SU-DHL-6 (cell line): ENCODE measurements at regions not wholly inside any gene's neighbourhood (a gene's known extent, or its start where the extent isn't known, plus 50 kb on each side); places are given as distances from the start of the nearest gene placed in this dataset.

Experiments
- H2AFZ ChIP-seq: fragments of 200-600 bp; sonication (generic); 2 replicates; pipeline ENCODE4 v1.6.1; 2014; ENCODE audit warnings: low read depth, mild to moderate bottlenecking, moderate library complexity, mixed read lengths, antibody characterized with exemption, low read length; ENCODE audit not compliant: severe bottlenecking
- H3F3A ChIP-seq: fragments of 200-600 bp; shearing (Covaris generic); 2 replicates; pipeline ENCODE4 v1.6.0; 2016; ENCODE audit warnings: antibody characterized with exemption, mild to moderate bottlenecking; ENCODE audit not compliant: insufficient read depth
- H3K27ac ChIP-seq: fragments of 200-600 bp; sonication (generic); 2 replicates; pipeline ENCODE4 v1.5.1; 2016; ENCODE audit warnings: low read depth, mild to moderate bottlenecking, low read length, moderate library complexity, mixed read lengths
- H3K27me3 ChIP-seq: fragments of 200-600 bp; sonication (generic), shearing (Covaris generic); 2 replicates; pipeline ENCODE4 v1.6.0; 2014; ENCODE audit warnings: mild to moderate bottlenecking, low read length
- H3K36me3 ChIP-seq: fragments of 200-600 bp; sonication (generic); 2 replicates; pipeline ENCODE4 v1.6.1; 2014; ENCODE audit warnings: mild to moderate bottlenecking, low read length, mixed read lengths
- H3K4me2 ChIP-seq: fragments of 300-600, 200-600 bp; shearing (Covaris generic), sonication (generic); 2 replicates; pipeline ENCODE4 v1.6.0; 2014; ENCODE audit warnings: low read length, low read depth, mild to moderate bottlenecking; ENCODE audit not compliant: poor library complexity, severe bottlenecking
- H3K4me3 ChIP-seq: fragments of 200-600 bp; sonication (generic); 2 replicates; pipeline ENCODE4 v1.5.1; 2014; ENCODE audit warnings: antibody characterized with exemption, low read length, mild to moderate bottlenecking, mixed read lengths; ENCODE audit not compliant: insufficient read depth, poor library complexity, severe bottlenecking
- H3K79me2 ChIP-seq: fragments of 200-600 bp; sonication (generic); 2 replicates; pipeline ENCODE4 v1.6.1; 2014; ENCODE audit warnings: mild to moderate bottlenecking, low read length, moderate library complexity; ENCODE audit not compliant: insufficient read depth
- H3K9ac ChIP-seq: fragments of 200-600 bp; sonication (generic); 2 replicates; pipeline ENCODE4 v1.7.0; 2014; ENCODE audit warnings: mild to moderate bottlenecking, low read length
- H3K9me2 ChIP-seq: fragments of 200-600 bp; sonication (generic); replicated peaks from 2 replicates; pipeline ENCODE4 v1.6.1; 2014; ENCODE audit warnings: low read length; ENCODE audit not compliant: insufficient read depth
- H3K9me3 ChIP-seq: fragments of 200-600 bp; sonication (generic); 2 replicates; pipeline ENCODE4 v1.6.1; 2014; ENCODE audit warnings: low read length, mixed read lengths; ENCODE audit not compliant: insufficient read depth
- H4K20me1 ChIP-seq: fragments of 200-600 bp; sonication (generic); 2 replicates; pipeline ENCODE4 v1.6.1; 2014; ENCODE audit warnings: low read depth, mild to moderate bottlenecking, antibody characterized with exemption, low read length, moderate library complexity, mixed read lengths
- CTCF ChIP-seq: fragments of 200-600 bp; sonication (generic); IDR thresholded peaks from one replicate; pipeline ENCODE4 v1.5.1; 2017; ENCODE audit warnings: antibody characterized with exemption, mild to moderate bottlenecking, low read length, moderate library complexity; ENCODE audit not compliant: insufficient read depth, poor library complexity, severe bottlenecking
- EZH2phosphoT487 ChIP-seq: fragments of 200-600 bp; sonication (generic), shearing (Covaris generic); conservative IDR thresholded peaks from 2 replicates; pipeline ENCODE4 v1.6.1; 2018; ENCODE audit warnings: mild to moderate bottlenecking, antibody characterized with exemption, low read length, moderate library complexity, mixed read lengths

GRCh38 chr4:125719987-125720386, 405.2 kb downstream of the FAT4 start:
- no peaks in the 10 kb centered on the region for H3K9me2 ChIP-seq
- no peak overlapping the region for H2AFZ ChIP-seq
- no peak overlapping the region for H3K4me3 ChIP-seq
- no peaks in the 10 kb centered on the region for H3K79me2 ChIP-seq
- no peaks in the 10 kb centered on the region for H3F3A ChIP-seq
- TF ChIP-seq CTCF, result no peak
- TF ChIP-seq EZH2phosphoT487, result no peak
- H3K4me2 ChIP-seq, result no peak overlapping the region
- no peak overlapping the region for H3K27ac ChIP-seq
- no peak overlapping the region for H3K9ac ChIP-seq
- no peaks in the 10 kb centered on the region for H3K9me3 ChIP-seq
- H3K36me3 ChIP-seq, result no peaks in the 10 kb centered on the region
- H3K27me3 ChIP-seq, result no peaks in the 10 kb centered on the region
- H4K20me1 ChIP-seq, result no peaks in the 10 kb centered on the region

GRCh38 chr4:125722009-125722408, 407.3 kb downstream of the FAT4 start:
- no peak overlapping the region for H3K4me3 ChIP-seq
- H3K9ac ChIP-seq, result no peak overlapping the region
- no peaks in the 10 kb centered on the region for H3K36me3 ChIP-seq
- no peaks in the 10 kb centered on the region for H3K9me3 ChIP-seq
- no peak overlapping the region for H3K27ac ChIP-seq
- no peak overlapping the region for H2AFZ ChIP-seq
- no peaks in the 10 kb centered on the region for H3F3A ChIP-seq
- H3K79me2 ChIP-seq, result no peaks in the 10 kb centered on the region
- TF ChIP-seq CTCF (no peak), EZH2phosphoT487 (no peak)
- no peaks in the 10 kb centered on the region for H3K9me2 ChIP-seq
- H4K20me1 ChIP-seq, result no peaks in the 10 kb centered on the region
- H3K4me2 ChIP-seq, result no peak overlapping the region
- no peaks in the 10 kb centered on the region for H3K27me3 ChIP-seq

- H3K4me2 ChIP-seq, result no peak overlapping the region
- H3K9ac ChIP-seq, result no peak overlapping the region
- H3F3A ChIP-seq, result no peaks in the 10 kb centered on the region
- H3K27me3 ChIP-seq, result no peaks in the 10 kb centered on the region
- TF ChIP-seq CTCF (no peak), EZH2phosphoT487 (no peak)
- H2AFZ ChIP-seq, result no peak overlapping the region
- no peak overlapping the region for H3K27ac ChIP-seq
- no peak overlapping the region for H3K4me3 ChIP-seq
- H3K9me3 ChIP-seq, result no peaks in the 10 kb centered on the region
- no peaks in the 10 kb centered on the region for H3K79me2 ChIP-seq
- H4K20me1 ChIP-seq, result no peaks in the 10 kb centered on the region
- no peaks in the 10 kb centered on the region for H3K9me2 ChIP-seq
- H3K36me3 ChIP-seq, result no peaks in the 10 kb centered on the region
Observed at GRCh38 chr4:125725957-125726525, 411.3 kb downstream of the FAT4 start.

GRCh38 chr4:125727931-125728330, 413.2 kb downstream of the FAT4 start:
- no peaks in the 10 kb centered on the region for H3F3A ChIP-seq
- no peaks in the 10 kb centered on the region for H3K36me3 ChIP-seq
- no peaks in the 10 kb centered on the region for H3K9me3 ChIP-seq
- H3K27ac ChIP-seq, result no peak overlapping the region
- H3K9me2 ChIP-seq, result no peaks in the 10 kb centered on the region
- no peaks in the 10 kb centered on the region for H3K79me2 ChIP-seq
- no peaks in the 10 kb centered on the region for H3K27me3 ChIP-seq
- no peak for TF ChIP-seq CTCF
- H3K4me3 ChIP-seq, result no peak overlapping the region
- H3K9ac ChIP-seq, result no peak overlapping the region
- no peak overlapping the region for H2AFZ ChIP-seq
- H3K4me2 ChIP-seq, result no peak overlapping the region
- H4K20me1 ChIP-seq, result no peaks in the 10 kb centered on the region
